SK-N-SH treated with all-trans-retinoic acid at 6 μM for 48 hours (cell line): ENCODE measurements at regions not wholly inside any gene's neighbourhood (a gene's known extent, or its start where the extent isn't known, plus 50 kb on each side); places are given as distances from the start of the nearest gene placed in this dataset.

ENCODE experiments used
- ATAC-seq: fragments of 200-7000 bp; cut with Tn5 transposase; 3 replicates; pipeline ENCODE4 v1.9.1; 2020; ENCODE audit warnings: mild to moderate bottlenecking, moderate library complexity
- ARNTL ChIP-seq: fragments of 450-650 bp; formaldehyde crosslinking; IDR thresholded peaks from 2 replicates; pipeline ENCODE4 v1.5.0; 2020; ENCODE audit warnings: low read depth, mild to moderate bottlenecking, moderate library complexity, borderline replicate concordance
- BACH2 ChIP-seq: fragments of 250-450 bp; sonication (Bioruptor Pico); IDR thresholded peaks from 2 replicates; pipeline ENCODE4 v1.9.0; 2021; ENCODE audit warnings: mild to moderate bottlenecking, borderline replicate concordance
- CREB5 ChIP-seq: fragments of 250-450 bp; sonication (Bioruptor Pico); IDR thresholded peaks from 2 replicates; pipeline ENCODE4 v1.5.1; 2020; ENCODE audit warnings: low read depth, mild to moderate bottlenecking, moderate library complexity
- CSDC2 ChIP-seq: fragments of 250-450 bp; sonication (Bioruptor Pico); IDR thresholded peaks from 2 replicates; pipeline ENCODE4 v1.5.0; 2020; ENCODE audit warnings: mild to moderate bottlenecking, moderate library complexity
- CSRNP3 ChIP-seq: fragments of 250-450 bp; sonication (Bioruptor Pico); IDR thresholded peaks from 2 replicates; pipeline ENCODE4 v1.5.1; 2021; ENCODE audit warnings: mild to moderate bottlenecking, moderate library complexity
- ESRRG ChIP-seq: fragments of 250-450 bp; sonication (Bioruptor Pico); IDR thresholded peaks from 2 replicates; pipeline ENCODE4 v1.6.1; 2021; ENCODE audit warnings: mild to moderate bottlenecking
- GLIS3 ChIP-seq: fragments of 250-450 bp; sonication (Bioruptor Pico); IDR thresholded peaks from 2 replicates; pipeline ENCODE4 v1.5.0; 2020; ENCODE audit warnings: mild to moderate bottlenecking, moderate library complexity
- ISL1 ChIP-seq: fragments of 250-450 bp; sonication (Bioruptor Pico); IDR thresholded peaks from 2 replicates; pipeline ENCODE4 v2.1.2; 2022; ENCODE audit warnings: mild to moderate bottlenecking, moderate library complexity
- OSR1 ChIP-seq: fragments of 250-450 bp; sonication (Bioruptor Pico); IDR thresholded peaks from 2 replicates; pipeline ENCODE4 v1.8.0; 2022; ENCODE audit warnings: moderate library complexity, mild to moderate bottlenecking, inconsistent platforms
- PATZ1 ChIP-seq: fragments of 250-450 bp; sonication (Bioruptor Pico); IDR thresholded peaks from 2 replicates; pipeline ENCODE4 v1.8.0; 2020; ENCODE audit warnings: mild to moderate bottlenecking, moderate library complexity, borderline replicate concordance
- POU6F1 ChIP-seq: fragments of 250-450 bp; sonication (Bioruptor Pico); IDR thresholded peaks from 2 replicates; pipeline ENCODE4 v1.8.0; 2021; ENCODE audit warnings: low read depth, mild to moderate bottlenecking, moderate library complexity, borderline replicate concordance
- RARB ChIP-seq: fragments of 250-450 bp; sonication (Bioruptor Pico); IDR thresholded peaks from 2 replicates; pipeline ENCODE4 v1.8.0; 2021; ENCODE audit warnings: mild to moderate bottlenecking, moderate library complexity
- TCF4 ChIP-seq: fragments of 250-450 bp; sonication (Bioruptor Pico); IDR thresholded peaks from 2 replicates; pipeline ENCODE4 v1.8.0; 2021; ENCODE audit warnings: mild to moderate bottlenecking, moderate library complexity, borderline replicate concordance
- TOX ChIP-seq: fragments of 250-450 bp; sonication (Bioruptor Pico); IDR thresholded peaks from 2 replicates; pipeline ENCODE4 v1.8.0; 2021; ENCODE audit warnings: mild to moderate bottlenecking, moderate library complexity, borderline replicate concordance
- TSHZ2 ChIP-seq: fragments of 250-450 bp; sonication (Bioruptor Pico); IDR thresholded peaks from 2 replicates; pipeline ENCODE4 v1.5.0; 2020; ENCODE audit warnings: mild to moderate bottlenecking, moderate library complexity
- ZC3H10 ChIP-seq: fragments of 250-450 bp; sonication (Bioruptor Pico); IDR thresholded peaks from 2 replicates; pipeline ENCODE4 v1.5.1; 2021; ENCODE audit warnings: mild to moderate bottlenecking, moderate library complexity
- ZFP3 ChIP-seq: fragments of 250-450 bp; sonication (Bioruptor Pico); IDR thresholded peaks from 2 replicates; pipeline ENCODE4 v1.5.0; 2020; ENCODE audit warnings: mild to moderate bottlenecking, moderate library complexity
- ZFP30 ChIP-seq: fragments of 450-650 bp; formaldehyde crosslinking; IDR thresholded peaks from 2 replicates; pipeline ENCODE4 v1.5.0; 2022; ENCODE audit warnings: mild to moderate bottlenecking, moderate library complexity
- ZNF565 ChIP-seq: fragments of 450-650 bp; formaldehyde crosslinking; conservative IDR thresholded peaks from 2 replicates; pipeline ENCODE4 v1.5.0; 2020; ENCODE audit warnings: low read depth, mild to moderate bottlenecking, moderate library complexity
- ZNF70 ChIP-seq: fragments of 450-650 bp; formaldehyde crosslinking; IDR thresholded peaks from 2 replicates; pipeline ENCODE4 v1.5.0; 2020; ENCODE audit warnings: mild to moderate bottlenecking, moderate library complexity
- ZNF8 ChIP-seq: fragments of 450-650 bp; formaldehyde crosslinking; IDR thresholded peaks from 2 replicates; pipeline ENCODE4 v1.5.0; 2020; ENCODE audit warnings: mild to moderate bottlenecking, moderate library complexity

GRCh38 chr10:83753490-83753889, 385.8 kb upstream of the GHITM start:
- ATAC-seq: no peak
- TF ChIP-seq BACH2 (CRISPR knock-in tag) (no peak), CREB5 (CRISPR knock-in tag) (no peak), TSHZ2 (CRISPR knock-in tag) (no peak), ARNTL (CRISPR knock-in tag) (no peak), ZFP30 (CRISPR knock-in tag) (no peak), TOX (CRISPR knock-in tag) (no peak), GLIS3 (CRISPR knock-in tag) (no peak), CSRNP3 (CRISPR knock-in tag) (no peak)
- TF ChIP-seq, all 23 proteins: peak for 0

- no peak for TF ChIP-seq TCF4
- no peak for TF ChIP-seq TOX (CRISPR knock-in tag)
- no peak for TF ChIP-seq OSR1 (CRISPR knock-in tag)
- TF ChIP-seq PATZ1 (CRISPR knock-in tag): no peak
- no peak for TF ChIP-seq CREB5 (CRISPR knock-in tag)
- no peak for TF ChIP-seq ZNF8
- TF ChIP-seq ESRRG (CRISPR knock-in tag): no peak
- no peak for TF ChIP-seq GLIS3 (CRISPR knock-in tag)
- no peak for TF ChIP-seq CSDC2
- TF ChIP-seq ISL1 (CRISPR knock-in tag): no peak
- TF ChIP-seq TSHZ2 (CRISPR knock-in tag): no peak
- TF ChIP-seq ZNF565 (CRISPR knock-in tag): no peak
- no peak for TF ChIP-seq POU6F1 (CRISPR knock-in tag)
- no peak for TF ChIP-seq RARB (CRISPR knock-in tag)
- TF ChIP-seq ZC3H10: no peak
- no peak for TF ChIP-seq ZNF70 (CRISPR knock-in tag)
- no peak for TF ChIP-seq ZFP30 (CRISPR knock-in tag)
- TF ChIP-seq ARNTL (CRISPR knock-in tag): no peak
- TF ChIP-seq ZFP3 (CRISPR knock-in tag): no peak
- ATAC-seq: no peak
These were observed 384.5 kb upstream of the GHITM start for GRCh38 chr10:83754857-83755256.
